MM.1S (cell line): ENCODE measurements at regions not wholly inside any gene's neighbourhood (a gene's known extent, or its start where the extent isn't known, plus 50 kb on each side); places are given as distances from the start of the nearest gene placed in this dataset.

ENCODE experiments used
- DNase-seq: peaks from one replicate; pipeline ENCODE4 v3.0.0-alpha.2; 2015
- H2AFZ ChIP-seq: fragments of 300-600 bp; sonication (generic); 2 replicates; pipeline ENCODE4 v1.6.0; 2016; ENCODE audit warnings: antibody characterized with exemption, low read length
- H3F3A ChIP-seq: fragments of 300-600 bp; sonication (generic); 2 replicates; pipeline ENCODE4 v1.6.1; 2016; ENCODE audit warnings: mild to moderate bottlenecking, antibody characterized with exemption, low read length, moderate library complexity, mixed read lengths; ENCODE audit not compliant: insufficient read depth
- H3K27ac ChIP-seq: fragments of 300-600 bp; sonication (generic); 2 replicates; pipeline ENCODE4 v1.5.1; 2016; ENCODE audit warnings: mild to moderate bottlenecking, low read length
- H3K27me3 ChIP-seq: fragments of 300-600 bp; sonication (generic); replicated peaks from 2 replicates; pipeline ENCODE4 v1.6.0; 2016; ENCODE audit warnings: low read length; ENCODE audit not compliant: insufficient read depth
- H3K36me3 ChIP-seq: fragments of 300-600 bp; sonication (generic); replicated peaks from 2 replicates; pipeline ENCODE4 v1.6.1; 2016; ENCODE audit warnings: mild to moderate bottlenecking, low read length, mixed read lengths; ENCODE audit not compliant: insufficient read depth
- H3K4me1 ChIP-seq: fragments of 300-600 bp; sonication (generic); 2 replicates; pipeline ENCODE4 v1.6.1; 2016; ENCODE audit warnings: low read length, mixed read lengths
- H3K4me2 ChIP-seq: fragments of 300-600 bp; sonication (generic); 2 replicates; pipeline ENCODE4 v1.6.0; 2016; ENCODE audit warnings: low read depth, low read length
- H3K4me3 ChIP-seq: fragments of 300-600 bp; sonication (generic); 2 replicates; pipeline ENCODE4 v1.5.1; 2016; ENCODE audit warnings: low read length, mixed read lengths
- H3K79me2 ChIP-seq: fragments of 300-600 bp; sonication (generic); 2 replicates; pipeline ENCODE4 v1.6.1; 2016; ENCODE audit warnings: mixed run types, low read length, mixed read lengths
- H3K9ac ChIP-seq: fragments of 300-600 bp; sonication (generic); 2 replicates; pipeline ENCODE4 v1.6.1; 2016; ENCODE audit warnings: low read length, mixed read lengths
- H3K9me2 ChIP-seq: fragments of 300-600 bp; sonication (generic); replicated peaks from 2 replicates; pipeline ENCODE4 v1.6.1; 2016; ENCODE audit warnings: mild to moderate bottlenecking, low read length, mixed read lengths; ENCODE audit not compliant: insufficient read depth
- H3K9me3 ChIP-seq: fragments of 300-600 bp; sonication (generic); replicated peaks from 2 replicates; pipeline ENCODE4 v1.6.1; 2016; ENCODE audit warnings: mild to moderate bottlenecking, low read length, mixed read lengths; ENCODE audit not compliant: insufficient read depth
- H4K20me1 ChIP-seq: fragments of 300-600 bp; sonication (generic); 2 replicates; pipeline ENCODE4 v1.6.1; 2016; ENCODE audit warnings: mild to moderate bottlenecking, low read length, moderate library complexity, mixed read lengths; ENCODE audit not compliant: insufficient read depth
- EZH2 ChIP-seq: fragments of 300-600 bp; sonication (generic); optimal IDR thresholded peaks from 2 replicates; pipeline ENCODE3; 2017; ENCODE audit warnings: low read depth, mild to moderate bottlenecking, antibody characterized with exemption, low read length, mixed read lengths
- EZH2phosphoT487 ChIP-seq: fragments of 300-600 bp; sonication (generic); IDR thresholded peaks from 2 replicates; pipeline ENCODE4 v1.6.1; 2018; ENCODE audit warnings: antibody characterized with exemption, low read length
- TF ChIP-seq, protein P1 (sequence below): fragments of 300-600 bp; sonication (generic); IDR thresholded peaks from 2 replicates; pipeline ENCODE4 v1.5.1; 2016; ENCODE audit warnings: antibody characterized with exemption, low read length, mixed read lengths

- H3K4me2 ChIP-seq, result no peak overlapping the region
- DNase-seq, result no peak
- no peak overlapping the region for H3K9ac ChIP-seq
- H3K27ac ChIP-seq, result no peak overlapping the region
- H3K4me3 ChIP-seq, result no peak overlapping the region
- no peaks in the 10 kb centered on the region for H3K79me2 ChIP-seq
- peaks cover 11% of the 10 kb centered on the region; the same call in 1 of the 2 replicates for H3K4me1 ChIP-seq
- H3F3A ChIP-seq, result no peaks in the 10 kb centered on the region
- H3K9me3 ChIP-seq, result no peaks in the 10 kb centered on the region
- no peak overlapping the region for H2AFZ ChIP-seq
- H3K36me3 ChIP-seq, result no peaks in the 10 kb centered on the region
- H3K9me2 ChIP-seq, result no peaks in the 10 kb centered on the region
- no peak for TF ChIP-seq EZH2
- TF ChIP-seq, protein P1, sequence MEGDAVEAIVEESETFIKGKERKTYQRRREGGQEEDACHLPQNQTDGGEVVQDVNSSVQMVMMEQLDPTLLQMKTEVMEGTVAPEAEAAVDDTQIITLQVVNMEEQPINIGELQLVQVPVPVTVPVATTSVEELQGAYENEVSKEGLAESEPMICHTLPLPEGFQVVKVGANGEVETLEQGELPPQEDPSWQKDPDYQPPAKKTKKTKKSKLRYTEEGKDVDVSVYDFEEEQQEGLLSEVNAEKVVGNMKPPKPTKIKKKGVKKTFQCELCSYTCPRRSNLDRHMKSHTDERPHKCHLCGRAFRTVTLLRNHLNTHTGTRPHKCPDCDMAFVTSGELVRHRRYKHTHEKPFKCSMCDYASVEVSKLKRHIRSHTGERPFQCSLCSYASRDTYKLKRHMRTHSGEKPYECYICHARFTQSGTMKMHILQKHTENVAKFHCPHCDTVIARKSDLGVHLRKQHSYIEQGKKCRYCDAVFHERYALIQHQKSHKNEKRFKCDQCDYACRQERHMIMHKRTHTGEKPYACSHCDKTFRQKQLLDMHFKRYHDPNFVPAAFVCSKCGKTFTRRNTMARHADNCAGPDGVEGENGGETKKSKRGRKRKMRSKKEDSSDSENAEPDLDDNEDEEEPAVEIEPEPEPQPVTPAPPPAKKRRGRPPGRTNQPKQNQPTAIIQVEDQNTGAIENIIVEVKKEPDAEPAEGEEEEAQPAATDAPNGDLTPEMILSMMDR, result no peak
- no peak for TF ChIP-seq EZH2phosphoT487
- H4K20me1 ChIP-seq, result no peaks in the 10 kb centered on the region
- no peaks in the 10 kb centered on the region for H3K27me3 ChIP-seq
Observed at GRCh38 chr1:219459351-219460080, 153.4 kb downstream of the ZC3H11B start.

GRCh38 chr1:219446288-219446687 is 166.6 kb downstream of the ZC3H11B start:
- Histone ChIP-seq H3K9me3 (no peaks in the 10 kb centered on the region), H3K9ac (no peak overlapping the region), H4K20me1 (no peaks in the 10 kb centered on the region), H3K4me3 (no peak overlapping the region), H3K36me3 (no peaks in the 10 kb centered on the region), H3K79me2 (no peaks in the 10 kb centered on the region), H3K4me1 (no peaks in the 10 kb centered on the region), H3K27me3 (no peaks in the 10 kb centered on the region), H3F3A (no peaks in the 10 kb centered on the region), H2AFZ (no peak overlapping the region), H3K4me2 (no peak overlapping the region), H3K9me2 (no peaks in the 10 kb centered on the region), H3K27ac (no peak overlapping the region)
- TF ChIP-seq, protein P1, result no peak
- TF ChIP-seq EZH2phosphoT487, result no peak
- no peak for TF ChIP-seq EZH2
- no peak for DNase-seq

- Histone ChIP-seq H3K79me2 (no peaks in the 10 kb centered on the region), H3K4me1 (no peaks in the 10 kb centered on the region), H3K36me3 (no peaks in the 10 kb centered on the region), H3K27ac (no peak overlapping the region), H3K9me3 (no peaks in the 10 kb centered on the region), H2AFZ (no peak overlapping the region), H4K20me1 (no peaks in the 10 kb centered on the region), H3K27me3 (no peaks in the 10 kb centered on the region), H3K4me2 (no peak overlapping the region), H3F3A (no peaks in the 10 kb centered on the region), H3K9ac (no peak overlapping the region), H3K4me3 (no peak overlapping the region), H3K9me2 (no peaks in the 10 kb centered on the region)
- TF ChIP-seq EZH2, result no peak
- TF ChIP-seq EZH2phosphoT487, result no peak
- TF ChIP-seq, protein P1, result no peak
- no peak for DNase-seq
Observed at GRCh38 chr1:219445864-219446263, 167.0 kb downstream of the ZC3H11B start.
